SHP77 treated with DMSO at 0.1 percent for 48 hours (cell line): ENCODE measurements at regions not wholly inside any gene's neighbourhood (a gene's known extent, or its start where the extent isn't known, plus 50 kb on each side); places are given as distances from the start of the nearest gene placed in this dataset.

Experiments used
- DNase-seq: peaks from one replicate; lab custom pipeline; 2025; lab: John Stamatoyannopoulos, UW

GRCh38 chr5:77948476-77948875, 172.3 kb upstream of the TBCA start:
- no peak for DNase-seq

GRCh38 chr5:77947041-77947428, 170.9 kb upstream of the TBCA start:
- DNase-seq: peak; percentile 53

- DNase-seq: peak; percentile 77
Observed at GRCh38 chr5:77946381-77947040, 170.4 kb upstream of the TBCA start.

GRCh38 chr5:77945874-77946273, 169.7 kb upstream of the TBCA start:
- no peak for DNase-seq

- no peak for DNase-seq
Observed at GRCh38 chr5:77944757-77945340, 168.7 kb upstream of the TBCA start.

GRCh38 chr5:77943851-77944250, 167.7 kb upstream of the TBCA start:
- DNase-seq: no peak

GRCh38 chr5:77942578-77943239, 166.6 kb upstream of the TBCA start:
- DNase-seq: no peak

- DNase-seq: no peak
Observed at GRCh38 chr5:77937015-77937908, 161.1 kb upstream of the TBCA start.

- DNase-seq: no peak
Observed at GRCh38 chr5:77936365-77936693, 160.2 kb upstream of the TBCA start.

- DNase-seq: no peak
Observed at GRCh38 chr5:77935506-77936364, 159.6 kb upstream of the TBCA start.

GRCh38 chr5:77928776-77929300, 152.7 kb upstream of the TBCA start:
- DNase-seq: no peak

- DNase-seq: no peak
Observed at GRCh38 chr5:77926337-77926736, 150.2 kb upstream of the TBCA start.

- DNase-seq: no peak
Observed at GRCh38 chr5:77925503-77925902, 149.4 kb upstream of the TBCA start.

GRCh38 chr5:77924081-77924480, 147.9 kb upstream of the TBCA start:
- no peak for DNase-seq

GRCh38 chr5:77923666-77924065, 147.5 kb upstream of the TBCA start:
- DNase-seq: no peak

GRCh38 chr5:77921094-77921768, 145.1 kb upstream of the TBCA start:
- no peak for DNase-seq

GRCh38 chr5:77920359-77921058, 144.4 kb upstream of the TBCA start:
- DNase-seq: no peak

- DNase-seq: no peak
Observed at GRCh38 chr5:77915346-77915745, 139.2 kb upstream of the TBCA start.

- DNase-seq: no peak
Observed at GRCh38 chr5:77912721-77913120, 136.6 kb upstream of the TBCA start.

- no peak for DNase-seq
Observed at GRCh38 chr5:77910602-77911188, 134.6 kb upstream of the TBCA start.
